ENCODE measurements at regions not wholly inside any gene's neighbourhood (a gene's known extent, or its start where the extent isn't known, plus 50 kb on each side); places are given as distances from the start of the nearest gene placed in this dataset.

DNA sequence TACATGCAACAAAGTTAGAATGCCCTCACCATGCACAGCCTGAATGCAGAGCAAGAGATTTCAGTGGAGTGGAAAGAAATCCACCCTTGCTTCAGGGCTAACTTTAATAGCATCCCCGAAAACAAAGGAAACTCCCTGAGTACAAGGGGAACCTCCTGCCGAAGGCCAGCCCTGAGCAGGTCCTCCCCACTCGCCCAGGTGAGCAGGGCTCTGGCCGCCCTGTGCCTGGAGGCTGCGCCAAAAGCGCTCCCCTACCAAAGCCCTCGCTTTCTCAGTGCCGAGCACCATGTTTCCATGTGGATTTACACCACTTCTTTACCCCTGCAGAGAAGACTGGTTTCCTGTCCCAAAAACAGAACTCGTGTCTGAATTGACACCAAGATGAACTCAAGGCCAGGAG is 61.9 kb upstream of the RPS6KA2 start:
- H3K4me3 ChIP-seq (ENCODE audit: low read length) = no peak overlapping the region
- DNase-seq = no peak
- no peak overlapping the region for H3K27ac ChIP-seq (ENCODE audit: low read length)
- no peaks in the 10 kb centered on the region for H3K9me3 ChIP-seq (replicated peaks; ENCODE audit: control insufficient read depth, low read depth, low read length)
- peaks cover 4% of the 10 kb centered on the region for H3K27me3 ChIP-seq (ENCODE audit: control insufficient read depth, insufficient read depth, low read length)
- no peaks in the 10 kb centered on the region for H3K36me3 ChIP-seq (ENCODE audit: control insufficient read depth, insufficient read depth, low read length)
- peaks cover 15% of the 10 kb centered on the region for H3K4me1 ChIP-seq (ENCODE audit: control insufficient read depth, insufficient read depth, low read length)
- 83% methylated on average over 9 of the region's 9 CpGs for WGBS (ENCODE audit: insufficient coverage)

DNA sequence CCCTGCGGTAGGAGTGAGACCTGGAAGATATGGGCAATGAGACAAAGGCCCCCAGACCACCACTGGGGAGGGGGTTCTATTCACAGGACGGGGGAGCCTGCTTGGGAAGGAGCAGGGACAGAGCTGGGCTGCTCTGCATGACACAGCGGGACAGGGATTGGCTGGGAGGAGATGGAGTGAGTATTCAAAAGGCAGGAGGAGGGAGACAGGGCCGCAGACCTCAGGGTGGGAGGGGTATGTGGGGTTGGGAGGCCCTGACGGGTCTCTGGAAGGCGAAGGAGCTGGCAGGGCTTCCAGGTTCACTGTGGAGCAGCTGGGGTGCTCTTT is 60.8 kb upstream of the RPS6KA2 start:
- no peak overlapping the region for H3K27ac ChIP-seq (ENCODE audit: low read length)
- no peaks in the 10 kb centered on the region for H3K36me3 ChIP-seq (ENCODE audit: control insufficient read depth, insufficient read depth, low read length)
- WGBS (ENCODE audit: insufficient coverage) = 44% methylated on average over 6 of the region's 6 CpGs
- H3K4me1 ChIP-seq (ENCODE audit: control insufficient read depth, insufficient read depth, low read length) = peaks cover 9% of the 10 kb centered on the region
- H3K4me3 ChIP-seq (ENCODE audit: low read length) = no peak overlapping the region
- peaks cover 4% of the 10 kb centered on the region for H3K27me3 ChIP-seq (ENCODE audit: control insufficient read depth, insufficient read depth, low read length)
- no peak for DNase-seq
- no peaks in the 10 kb centered on the region for H3K9me3 ChIP-seq (replicated peaks; ENCODE audit: control insufficient read depth, low read depth, low read length)

DNA sequence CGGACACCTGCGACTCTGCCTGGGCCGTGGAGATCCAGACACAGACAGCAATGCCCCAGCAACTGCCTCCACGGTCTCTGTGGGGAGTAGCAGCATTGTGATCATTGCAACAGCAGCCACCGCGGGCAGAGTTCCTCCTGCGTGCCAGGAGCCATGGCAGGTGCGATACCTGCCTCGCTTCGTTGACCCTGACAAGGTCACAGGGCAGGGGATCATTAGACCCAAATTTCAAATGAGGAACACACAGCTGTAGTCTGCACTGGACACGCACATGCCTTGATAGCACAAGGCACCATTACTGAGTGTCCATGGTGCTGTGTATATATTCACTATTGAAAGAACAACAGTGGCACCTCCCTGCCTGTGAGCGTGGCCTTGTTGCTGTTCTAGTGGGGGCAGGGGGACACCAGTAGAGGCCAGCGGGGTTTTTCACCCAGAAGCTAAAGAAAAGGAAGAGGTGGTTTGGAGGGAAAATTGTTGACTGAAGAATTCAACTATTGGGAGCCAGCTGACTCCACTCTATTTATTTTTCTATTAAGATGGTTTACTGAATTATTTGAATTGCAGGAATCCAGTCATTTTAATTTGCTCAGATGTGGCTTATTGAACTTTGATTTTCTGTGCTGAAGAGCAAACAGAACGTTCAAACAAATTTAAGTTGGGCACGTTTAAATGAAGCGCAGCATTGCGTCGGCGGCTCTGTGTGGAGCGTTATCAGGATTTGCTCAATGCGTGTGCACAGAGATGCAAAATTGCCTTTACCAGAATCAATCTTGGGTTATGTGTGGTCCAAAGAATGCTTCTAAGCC is 60.2 kb upstream of the RPS6KA2 start:
- no peaks in the 10 kb centered on the region for H3K9me3 ChIP-seq (replicated peaks; ENCODE audit: control insufficient read depth, low read depth, low read length)
- no peak for DNase-seq
- H3K27ac ChIP-seq (ENCODE audit: low read length) = no peak overlapping the region
- 80% methylated on average over 18 of the region's 21 CpGs for WGBS (ENCODE audit: insufficient coverage)
- no peak overlapping the region for H3K4me3 ChIP-seq (ENCODE audit: low read length)
- H3K36me3 ChIP-seq (ENCODE audit: control insufficient read depth, insufficient read depth, low read length) = no peaks in the 10 kb centered on the region
- H3K4me1 ChIP-seq (ENCODE audit: control insufficient read depth, insufficient read depth, low read length) = peaks cover 6% of the 10 kb centered on the region
- H3K27me3 ChIP-seq (ENCODE audit: control insufficient read depth, insufficient read depth, low read length) = peaks cover 4% of the 10 kb centered on the region

DNA sequence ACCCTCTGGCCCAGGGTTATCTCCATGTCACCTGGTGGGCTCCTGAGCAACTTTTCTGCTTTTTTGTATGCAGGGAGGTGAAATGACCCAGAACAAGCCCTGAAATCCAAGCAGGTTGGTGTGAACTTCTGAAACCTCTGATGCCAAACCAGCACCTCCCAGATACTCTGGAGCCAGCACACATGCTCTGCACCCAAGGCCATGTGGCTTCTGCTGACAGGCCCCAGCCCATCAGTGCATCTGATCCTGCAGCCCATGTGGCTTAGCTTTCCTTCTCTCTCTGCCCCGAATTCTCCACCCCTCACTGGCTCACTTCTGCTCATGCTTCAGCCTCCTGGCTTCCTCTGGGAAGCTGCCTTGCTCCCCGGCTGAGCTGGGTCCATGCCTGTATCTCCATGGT is 59.3 kb upstream of the RPS6KA2 start:
- 71% methylated on average over 2 of the region's 2 CpGs for WGBS (ENCODE audit: insufficient coverage)
- H3K9me3 ChIP-seq (replicated peaks; ENCODE audit: control insufficient read depth, low read depth, low read length) = no peaks in the 10 kb centered on the region
- no peaks in the 10 kb centered on the region for H3K36me3 ChIP-seq (ENCODE audit: control insufficient read depth, insufficient read depth, low read length)
- DNase-seq = no peak
- no peak overlapping the region for H3K4me3 ChIP-seq (ENCODE audit: low read length)
- H3K27ac ChIP-seq (ENCODE audit: low read length) = no peak overlapping the region
- peaks cover 3% of the 10 kb centered on the region for H3K4me1 ChIP-seq (ENCODE audit: control insufficient read depth, insufficient read depth, low read length)
- H3K27me3 ChIP-seq (ENCODE audit: control insufficient read depth, insufficient read depth, low read length) = peaks cover 4% of the 10 kb centered on the region

DNA sequence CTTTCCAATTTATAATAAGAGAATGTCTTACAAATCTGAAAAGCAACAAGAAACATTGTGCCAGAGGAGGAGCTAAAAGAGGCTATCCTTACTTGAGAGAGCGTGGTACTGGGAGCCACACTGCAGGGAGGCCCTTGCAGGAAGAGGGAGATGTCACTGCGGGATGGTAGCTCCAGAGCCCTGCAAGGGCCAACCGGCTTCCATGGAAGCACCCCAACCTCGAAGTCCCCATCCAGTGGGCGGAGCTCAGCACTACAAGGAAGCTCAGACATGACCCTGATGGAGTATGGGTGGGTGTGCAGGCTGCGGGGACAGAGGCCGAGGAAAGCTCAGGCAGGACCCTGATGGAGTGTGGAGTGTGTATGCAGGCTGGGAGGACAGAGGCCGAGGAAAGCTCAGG is 57.8 kb upstream of the RPS6KA2 start:
- no peak for DNase-seq
- H3K27me3 ChIP-seq (ENCODE audit: control insufficient read depth, insufficient read depth, low read length) = peaks cover 2% of the 10 kb centered on the region
- no peaks in the 10 kb centered on the region for H3K9me3 ChIP-seq (replicated peaks; ENCODE audit: control insufficient read depth, low read depth, low read length)
- WGBS (ENCODE audit: insufficient coverage) = 71% methylated on average over 8 of the region's 8 CpGs
- H3K27ac ChIP-seq (ENCODE audit: low read length) = no peak overlapping the region
- no peaks in the 10 kb centered on the region for H3K4me1 ChIP-seq (ENCODE audit: control insufficient read depth, insufficient read depth, low read length)
- no peak overlapping the region for H3K4me3 ChIP-seq (ENCODE audit: low read length)
- no peaks in the 10 kb centered on the region for H3K36me3 ChIP-seq (ENCODE audit: control insufficient read depth, insufficient read depth, low read length)

DNA sequence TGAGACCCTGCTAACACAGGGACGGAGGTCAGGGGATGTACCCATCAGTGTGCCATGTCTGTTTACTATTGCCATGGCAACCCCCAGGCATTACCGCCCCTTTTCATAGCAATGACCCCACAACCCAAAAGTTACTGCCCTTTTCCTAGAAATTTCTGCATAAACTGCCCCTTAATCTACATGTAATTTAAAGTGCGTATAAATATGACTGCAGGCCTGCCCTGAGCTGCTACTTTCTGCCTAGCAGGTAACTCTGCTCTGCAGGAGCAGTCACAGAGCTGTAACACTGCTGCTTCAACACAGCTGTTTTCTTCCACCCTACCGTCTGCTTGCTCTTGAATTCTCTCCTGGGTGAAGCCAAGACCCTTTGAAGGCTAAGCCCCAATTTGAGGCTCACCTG is 57.1 kb upstream of the RPS6KA2 start:
- Histone ChIP-seq H3K27me3 (ENCODE audit: control insufficient read depth, insufficient read depth, low read length) (peaks cover 2% of the 10 kb centered on the region), H3K9me3 (replicated peaks; ENCODE audit: control insufficient read depth, low read depth, low read length) (no peaks in the 10 kb centered on the region), H3K4me1 (ENCODE audit: control insufficient read depth, insufficient read depth, low read length) (no peaks in the 10 kb centered on the region), H3K36me3 (ENCODE audit: control insufficient read depth, insufficient read depth, low read length) (no peaks in the 10 kb centered on the region), H3K4me3 (ENCODE audit: low read length) (no peak overlapping the region), H3K27ac (ENCODE audit: low read length) (no peak overlapping the region)
- DNase-seq = no peak
- WGBS (ENCODE audit: insufficient coverage) = 87% methylated on average over 4 of the region's 4 CpGs

DNA sequence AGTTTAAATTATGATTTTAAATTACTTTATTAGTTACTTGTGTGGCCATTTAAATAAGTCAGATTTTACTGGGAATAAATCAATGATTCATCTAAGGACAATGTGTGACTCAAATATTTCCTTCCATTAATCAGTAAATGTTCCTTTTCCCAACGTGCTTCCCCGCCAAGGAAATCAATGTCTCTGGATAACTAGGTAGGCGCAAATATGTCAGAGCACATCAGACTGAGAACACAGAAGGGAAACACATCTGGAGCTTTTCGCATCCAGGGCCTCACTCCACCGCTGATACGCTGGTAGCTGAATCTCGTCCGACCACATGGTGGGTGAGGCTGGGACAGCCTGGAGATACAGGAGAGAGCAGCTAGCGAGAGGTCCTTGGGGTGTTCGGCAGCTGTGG is 56.4 kb upstream of the RPS6KA2 start:
- Histone ChIP-seq H3K9me3 (replicated peaks; ENCODE audit: control insufficient read depth, low read depth, low read length) (no peaks in the 10 kb centered on the region), H3K27ac (ENCODE audit: low read length) (no peak overlapping the region), H3K27me3 (ENCODE audit: control insufficient read depth, insufficient read depth, low read length) (peaks cover under 1% of the 10 kb centered on the region), H3K36me3 (ENCODE audit: control insufficient read depth, insufficient read depth, low read length) (no peaks in the 10 kb centered on the region), H3K4me1 (ENCODE audit: control insufficient read depth, insufficient read depth, low read length) (no peaks in the 10 kb centered on the region), H3K4me3 (ENCODE audit: low read length) (no peak overlapping the region)
- 85% methylated on average over 9 of the region's 10 CpGs for WGBS (ENCODE audit: insufficient coverage)
- no peak for DNase-seq

DNA sequence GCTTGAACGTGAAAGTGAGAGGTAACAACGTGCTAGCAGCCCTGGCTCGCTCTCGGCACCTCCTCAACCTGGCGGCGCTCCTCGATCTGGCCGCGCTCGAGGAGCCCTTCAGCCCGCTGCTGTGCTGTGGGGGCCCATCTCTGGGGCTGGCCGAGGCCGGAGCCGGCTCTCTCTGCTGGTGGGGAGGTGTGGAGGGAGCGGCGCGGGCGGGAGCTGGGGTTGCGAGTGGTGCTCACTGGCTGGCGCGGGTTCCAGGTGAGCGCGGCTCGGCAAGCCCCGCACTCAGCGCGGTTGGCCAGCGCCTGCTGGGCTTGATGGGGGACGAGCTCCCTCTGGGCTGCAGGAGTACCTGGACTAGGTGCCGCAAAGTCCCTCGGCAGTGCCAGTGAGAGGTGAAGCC is 52.5 kb upstream of the RPS6KA2 start:
- Histone ChIP-seq H3K27me3 (ENCODE audit: control insufficient read depth, insufficient read depth, low read length) (no peaks in the 10 kb centered on the region), H3K27ac (ENCODE audit: low read length) (no peak overlapping the region), H3K9me3 (replicated peaks; ENCODE audit: control insufficient read depth, low read depth, low read length) (no peaks in the 10 kb centered on the region), H3K4me3 (ENCODE audit: low read length) (no peak overlapping the region), H3K4me1 (ENCODE audit: control insufficient read depth, insufficient read depth, low read length) (no peaks in the 10 kb centered on the region), H3K36me3 (ENCODE audit: control insufficient read depth, insufficient read depth, low read length) (no peaks in the 10 kb centered on the region)
- 94% methylated on average over 21 of the region's 31 CpGs for WGBS (ENCODE audit: insufficient coverage)
- DNase-seq = no peak

DNA sequence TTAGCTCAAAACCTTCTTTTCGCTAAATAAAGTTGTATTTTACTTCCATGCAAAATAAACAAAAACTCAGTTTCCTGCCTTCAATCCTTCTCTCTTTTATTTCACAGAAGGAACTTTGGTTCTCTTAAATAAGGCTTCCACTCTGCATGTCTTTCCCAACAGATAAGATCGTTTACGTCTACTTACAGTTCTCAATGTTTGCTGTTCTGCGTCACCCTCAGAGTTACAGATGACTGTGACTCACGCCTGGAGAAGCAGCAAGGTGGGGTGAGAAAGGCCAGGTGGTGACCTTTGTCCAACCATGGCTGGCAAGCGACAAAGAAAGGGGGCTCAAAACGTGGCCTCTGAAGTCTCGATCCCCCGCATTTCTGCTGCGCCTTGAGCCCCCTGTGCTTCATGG is 51.4 kb upstream of the RPS6KA2 start:
- Histone ChIP-seq H3K27ac (ENCODE audit: low read length) (no peak overlapping the region), H3K4me3 (ENCODE audit: low read length) (no peak overlapping the region), H3K9me3 (replicated peaks; ENCODE audit: control insufficient read depth, low read depth, low read length) (no peaks in the 10 kb centered on the region), H3K36me3 (ENCODE audit: control insufficient read depth, insufficient read depth, low read length) (no peaks in the 10 kb centered on the region), H3K4me1 (ENCODE audit: control insufficient read depth, insufficient read depth, low read length) (peaks cover 4% of the 10 kb centered on the region), H3K27me3 (ENCODE audit: control insufficient read depth, insufficient read depth, low read length) (no peaks in the 10 kb centered on the region)
- no peak for DNase-seq
- WGBS (ENCODE audit: insufficient coverage) = 74% methylated on average over 5 of the region's 10 CpGs

DNA sequence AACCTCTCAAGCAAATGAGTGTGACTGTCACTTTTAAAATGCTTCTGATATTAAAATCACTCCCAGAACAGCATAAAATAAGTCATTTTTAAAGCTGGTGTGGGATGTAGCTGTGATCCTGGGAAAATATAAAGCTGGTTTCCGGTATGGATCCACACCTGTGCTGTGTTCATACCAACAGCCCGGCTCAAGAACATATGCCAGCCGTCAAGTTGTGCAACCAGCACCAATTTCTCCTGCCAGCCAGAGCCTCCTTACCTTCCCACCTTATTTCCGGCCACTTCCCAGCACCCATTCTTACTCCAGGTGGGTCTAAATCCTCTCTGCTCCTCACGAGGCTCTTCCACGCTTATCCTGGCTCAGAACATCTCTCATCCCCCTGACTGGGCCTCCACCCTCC is 50.9 kb upstream of the RPS6KA2 start:
- Histone ChIP-seq H3K27me3 (ENCODE audit: control insufficient read depth, insufficient read depth, low read length) (no peaks in the 10 kb centered on the region), H3K4me1 (ENCODE audit: control insufficient read depth, insufficient read depth, low read length) (peaks cover 9% of the 10 kb centered on the region), H3K9me3 (replicated peaks; ENCODE audit: control insufficient read depth, low read depth, low read length) (no peaks in the 10 kb centered on the region), H3K27ac (ENCODE audit: low read length) (no peak overlapping the region), H3K36me3 (ENCODE audit: control insufficient read depth, insufficient read depth, low read length) (no peaks in the 10 kb centered on the region), H3K4me3 (ENCODE audit: low read length) (no peak overlapping the region)
- no peak for DNase-seq
- WGBS (ENCODE audit: insufficient coverage) = 63% methylated on average over 5 of the region's 6 CpGs

All from muscle of leg (tissue), 3 donors.